SK-N-SH treated with all-trans-retinoic acid at 6 μM for 48 hours (cell line): ENCODE measurements at regions not wholly inside any gene's neighbourhood (a gene's known extent, or its start where the extent isn't known, plus 50 kb on each side); places are given as distances from the start of the nearest gene placed in this dataset.
A peak's percentile ranks its signal among the peaks of the same experiment; 100 is the strongest.

Experiments used
- ATAC-seq: fragments of 200-7000 bp; cut with Tn5 transposase; 3 replicates; pipeline ENCODE4 v1.9.1; 2020; ENCODE audit warnings: mild to moderate bottlenecking, moderate library complexity
- ARNTL ChIP-seq: fragments of 450-650 bp; formaldehyde crosslinking; IDR thresholded peaks from 2 replicates; pipeline ENCODE4 v1.5.0; 2020; ENCODE audit warnings: low read depth, mild to moderate bottlenecking, moderate library complexity, borderline replicate concordance
- BACH2 ChIP-seq: fragments of 250-450 bp; sonication (Bioruptor Pico); IDR thresholded peaks from 2 replicates; pipeline ENCODE4 v1.9.0; 2021; ENCODE audit warnings: mild to moderate bottlenecking, borderline replicate concordance
- CREB5 ChIP-seq: fragments of 250-450 bp; sonication (Bioruptor Pico); IDR thresholded peaks from 2 replicates; pipeline ENCODE4 v1.5.1; 2020; ENCODE audit warnings: low read depth, mild to moderate bottlenecking, moderate library complexity
- CSDC2 ChIP-seq: fragments of 250-450 bp; sonication (Bioruptor Pico); IDR thresholded peaks from 2 replicates; pipeline ENCODE4 v1.5.0; 2020; ENCODE audit warnings: mild to moderate bottlenecking, moderate library complexity
- CSRNP3 ChIP-seq: fragments of 250-450 bp; sonication (Bioruptor Pico); IDR thresholded peaks from 2 replicates; pipeline ENCODE4 v1.5.1; 2021; ENCODE audit warnings: mild to moderate bottlenecking, moderate library complexity
- ESRRG ChIP-seq: fragments of 250-450 bp; sonication (Bioruptor Pico); IDR thresholded peaks from 2 replicates; pipeline ENCODE4 v1.6.1; 2021; ENCODE audit warnings: mild to moderate bottlenecking
- GLIS3 ChIP-seq: fragments of 250-450 bp; sonication (Bioruptor Pico); IDR thresholded peaks from 2 replicates; pipeline ENCODE4 v1.5.0; 2020; ENCODE audit warnings: mild to moderate bottlenecking, moderate library complexity
- ISL1 ChIP-seq: fragments of 250-450 bp; sonication (Bioruptor Pico); IDR thresholded peaks from 2 replicates; pipeline ENCODE4 v2.1.2; 2022; ENCODE audit warnings: mild to moderate bottlenecking, moderate library complexity
- OSR1 ChIP-seq: fragments of 250-450 bp; sonication (Bioruptor Pico); IDR thresholded peaks from 2 replicates; pipeline ENCODE4 v1.8.0; 2022; ENCODE audit warnings: moderate library complexity, mild to moderate bottlenecking, inconsistent platforms
- PATZ1 ChIP-seq: fragments of 250-450 bp; sonication (Bioruptor Pico); IDR thresholded peaks from 2 replicates; pipeline ENCODE4 v1.8.0; 2020; ENCODE audit warnings: mild to moderate bottlenecking, moderate library complexity, borderline replicate concordance
- PPARA ChIP-seq: fragments of 250-450 bp; sonication (Bioruptor Pico); IDR thresholded peaks from 2 replicates; pipeline ENCODE4 v1.5.0; 2020; ENCODE audit warnings: mild to moderate bottlenecking, borderline replicate concordance
- SNAI2 ChIP-seq: fragments of 250-450 bp; sonication (Bioruptor Pico); IDR thresholded peaks from 2 replicates; pipeline ENCODE4 v1.5.0; 2020; ENCODE audit warnings: mild to moderate bottlenecking, moderate library complexity
- TCF4 ChIP-seq: fragments of 250-450 bp; sonication (Bioruptor Pico); IDR thresholded peaks from 2 replicates; pipeline ENCODE4 v1.8.0; 2021; ENCODE audit warnings: mild to moderate bottlenecking, moderate library complexity, borderline replicate concordance
- TOX ChIP-seq: fragments of 250-450 bp; sonication (Bioruptor Pico); IDR thresholded peaks from 2 replicates; pipeline ENCODE4 v1.8.0; 2021; ENCODE audit warnings: mild to moderate bottlenecking, moderate library complexity, borderline replicate concordance
- ZC3H10 ChIP-seq: fragments of 250-450 bp; sonication (Bioruptor Pico); IDR thresholded peaks from 2 replicates; pipeline ENCODE4 v1.5.1; 2021; ENCODE audit warnings: mild to moderate bottlenecking, moderate library complexity
- ZFP30 ChIP-seq: fragments of 450-650 bp; formaldehyde crosslinking; IDR thresholded peaks from 2 replicates; pipeline ENCODE4 v1.5.0; 2022; ENCODE audit warnings: mild to moderate bottlenecking, moderate library complexity
- ZNF565 ChIP-seq: fragments of 450-650 bp; formaldehyde crosslinking; conservative IDR thresholded peaks from 2 replicates; pipeline ENCODE4 v1.5.0; 2020; ENCODE audit warnings: low read depth, mild to moderate bottlenecking, moderate library complexity
- ZNF70 ChIP-seq: fragments of 450-650 bp; formaldehyde crosslinking; IDR thresholded peaks from 2 replicates; pipeline ENCODE4 v1.5.0; 2020; ENCODE audit warnings: mild to moderate bottlenecking, moderate library complexity
- ZNF8 ChIP-seq: fragments of 450-650 bp; formaldehyde crosslinking; IDR thresholded peaks from 2 replicates; pipeline ENCODE4 v1.5.0; 2020; ENCODE audit warnings: mild to moderate bottlenecking, moderate library complexity
- TF ChIP-seq, protein P1 (sequence below): fragments of 250-450 bp; sonication (Bioruptor Pico); IDR thresholded peaks from 2 replicates; pipeline ENCODE4 v1.8.0; 2021; ENCODE audit warnings: low read depth, mild to moderate bottlenecking, moderate library complexity, borderline replicate concordance

DNA sequence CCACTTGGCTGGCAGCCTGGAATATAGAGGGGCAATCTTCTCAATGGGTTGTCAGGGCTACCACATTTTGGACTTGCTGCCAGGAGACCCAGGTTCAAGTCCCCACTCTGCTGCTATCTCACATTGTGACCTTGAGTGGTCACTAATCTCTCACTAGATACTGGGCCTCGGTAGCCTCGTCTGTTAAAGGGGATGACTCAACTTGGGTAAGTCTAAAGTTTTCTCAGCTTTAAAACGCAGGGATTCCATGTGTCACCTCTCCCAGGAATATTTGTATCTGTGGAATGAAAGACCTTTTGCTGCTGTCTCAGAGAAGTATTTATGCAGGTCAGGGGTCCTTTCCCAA lies 86.3 kb downstream of the SEMA4F start:
- ATAC-seq = peak; percentile 32
- TF ChIP-seq PPARA (CRISPR knock-in tag) = no peak
- no peak for TF ChIP-seq ESRRG (CRISPR knock-in tag)
- no peak for TF ChIP-seq CREB5 (CRISPR knock-in tag)
- no peak for TF ChIP-seq SNAI2 (CRISPR knock-in tag)
- no peak for TF ChIP-seq ZFP30
- TF ChIP-seq ZNF70 (CRISPR knock-in tag) = no peak
- no peak for TF ChIP-seq BACH2 (CRISPR knock-in tag)
- no peak for TF ChIP-seq OSR1 (CRISPR knock-in tag)
- no peak for TF ChIP-seq GLIS3 (CRISPR knock-in tag)
- TF ChIP-seq ISL1 (CRISPR knock-in tag) = no peak
- TF ChIP-seq, protein P1, sequence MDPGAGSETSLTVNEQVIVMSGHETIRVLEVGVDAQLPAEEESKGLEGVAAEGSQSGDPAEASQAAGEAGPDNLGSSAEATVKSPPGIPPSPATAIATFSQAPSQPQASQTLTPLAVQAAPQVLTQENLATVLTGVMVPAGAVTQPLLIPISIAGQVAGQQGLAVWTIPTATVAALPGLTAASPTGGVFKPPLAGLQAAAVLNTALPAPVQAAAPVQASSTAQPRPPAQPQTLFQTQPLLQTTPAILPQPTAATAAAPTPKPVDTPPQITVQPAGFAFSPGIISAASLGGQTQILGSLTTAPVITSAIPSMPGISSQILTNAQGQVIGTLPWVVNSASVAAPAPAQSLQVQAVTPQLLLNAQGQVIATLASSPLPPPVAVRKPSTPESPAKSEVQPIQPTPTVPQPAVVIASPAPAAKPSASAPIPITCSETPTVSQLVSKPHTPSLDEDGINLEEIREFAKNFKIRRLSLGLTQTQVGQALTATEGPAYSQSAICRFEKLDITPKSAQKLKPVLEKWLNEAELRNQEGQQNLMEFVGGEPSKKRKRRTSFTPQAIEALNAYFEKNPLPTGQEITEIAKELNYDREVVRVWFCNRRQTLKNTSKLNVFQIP = no peak
- TF ChIP-seq ZNF565 (CRISPR knock-in tag) = no peak
- no peak for TF ChIP-seq PATZ1
- no peak for TF ChIP-seq ZNF8 (CRISPR knock-in tag)
- no peak for TF ChIP-seq TCF4
- TF ChIP-seq CSRNP3 (CRISPR knock-in tag) = no peak
- no peak for TF ChIP-seq ARNTL (CRISPR knock-in tag)
- no peak for TF ChIP-seq ZC3H10 (CRISPR knock-in tag)
- no peak for TF ChIP-seq CSDC2
- TF ChIP-seq TOX (CRISPR knock-in tag) = no peak

DNA sequence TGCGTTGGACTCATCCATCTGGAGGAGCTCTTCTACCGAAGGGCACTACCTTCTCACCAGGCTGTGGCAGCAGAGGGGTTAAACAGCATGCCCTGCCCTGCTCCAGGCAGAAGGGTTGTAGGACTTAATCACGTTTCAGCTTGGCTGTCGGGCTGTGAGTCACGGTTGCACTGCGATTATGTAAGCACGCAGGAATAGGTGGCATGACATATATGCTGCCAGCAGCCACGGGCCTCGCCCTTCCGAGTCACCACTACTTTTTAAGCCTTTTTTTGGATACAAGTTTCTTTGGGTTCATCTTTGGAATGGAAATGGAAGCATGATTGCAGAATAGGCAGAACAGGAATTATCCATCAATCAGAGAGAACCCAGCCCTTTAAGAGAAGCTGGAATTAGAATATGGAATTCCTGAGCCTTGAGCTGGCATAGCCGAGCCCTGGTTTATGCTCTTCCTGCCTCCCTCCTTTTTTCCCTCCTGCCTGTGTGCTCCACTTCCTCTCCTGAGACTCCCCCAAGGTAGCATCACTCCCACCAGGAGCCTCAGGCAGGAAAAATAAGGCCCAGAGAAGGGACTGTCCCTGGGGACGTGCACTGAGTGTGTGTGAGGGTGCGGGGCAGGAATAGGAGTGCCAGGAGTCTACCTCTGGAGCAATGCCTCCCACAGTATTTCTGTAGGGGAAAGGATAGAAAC lies 86.8 kb downstream of the SEMA4F start:
- TF ChIP-seq PATZ1 (no peak), ZFP30 (no peak), ARNTL (CRISPR knock-in tag) (no peak), SNAI2 (CRISPR knock-in tag) (no peak), ZNF8 (CRISPR knock-in tag) (no peak), CREB5 (CRISPR knock-in tag) (no peak), CSDC2 (no peak), GLIS3 (CRISPR knock-in tag) (no peak), ESRRG (CRISPR knock-in tag) (no peak)
- ATAC-seq = peak; percentile 96

- no peak for ATAC-seq
- no peak for TF ChIP-seq ZNF565 (CRISPR knock-in tag)
These were observed 87.6 kb downstream of the SEMA4F start for GRCh38 chr2:74741629-74742028.
